MM.1S (cell line): ENCODE measurements at regions not wholly inside any gene's neighbourhood (a gene's known extent, or its start where the extent isn't known, plus 50 kb on each side); places are given as distances from the start of the nearest gene placed in this dataset.

Source experiments
- CTCF ChIP-seq: fragments of 300-600 bp; sonication (generic); IDR thresholded peaks from 2 replicates; pipeline ENCODE4 v1.5.1; 2016; ENCODE audit warnings: antibody characterized with exemption, low read length, mixed read lengths
- EZH2phosphoT487 ChIP-seq: fragments of 300-600 bp; sonication (generic); IDR thresholded peaks from 2 replicates; pipeline ENCODE4 v1.6.1; 2018; ENCODE audit warnings: antibody characterized with exemption, low read length

DNA sequence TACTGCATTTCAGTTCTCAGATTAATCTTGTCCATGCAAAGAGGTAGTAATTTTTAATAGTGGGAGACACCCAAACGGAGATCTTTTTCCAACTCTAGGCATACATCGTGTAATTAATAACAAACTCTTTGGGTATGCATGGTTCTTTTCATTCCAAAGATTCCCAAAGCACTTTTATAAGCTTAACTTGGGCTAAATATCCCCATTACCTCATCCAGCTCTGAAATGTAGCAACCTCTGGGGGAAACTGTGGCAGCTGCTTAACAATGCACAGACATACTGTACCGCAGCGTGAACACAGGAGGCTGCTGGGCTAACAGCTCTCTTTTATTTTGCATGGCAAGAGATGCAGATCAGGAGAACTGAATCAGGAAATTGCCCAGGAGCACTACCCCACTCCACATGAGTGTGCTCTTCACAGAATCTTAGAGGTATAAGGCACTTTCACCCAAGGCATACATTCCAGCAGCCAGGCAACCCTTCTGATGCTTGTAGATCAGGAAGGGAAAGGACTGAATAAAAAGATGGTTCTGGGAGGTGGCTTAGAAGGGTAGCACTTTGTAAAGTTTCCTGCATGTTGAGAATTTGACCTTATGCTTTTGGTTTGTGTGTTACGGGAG is 114.4 kb upstream of the GLI3 start:
- no peak for TF ChIP-seq CTCF
- TF ChIP-seq EZH2phosphoT487, result no peak
